Inflammatory macrophage (primary cell): ENCODE measurements at regions not wholly inside any gene's neighbourhood (a gene's known extent, or its start where the extent isn't known, plus 50 kb on each side); places are given as distances from the start of the nearest gene placed in this dataset.

ENCODE experiments used
- DNase-seq, 2 donors: peaks; one replicate each; pipeline ENCODE4 v3.0.0-alpha.2; 2020 to 2022

GRCh38 chr12:98224584-98225221 is 290.7 kb upstream of the TMPO start:
- DNase-seq = no peak

GRCh38 chr12:98227162-98227561 is 288.2 kb upstream of the TMPO start:
- peak; percentile 7 to 26 for DNase-seq

GRCh38 chr12:98228683-98229539 is 286.5 kb upstream of the TMPO start:
- DNase-seq = no peak

GRCh38 chr12:98229540-98229924 is 285.9 kb upstream of the TMPO start:
- no peak for DNase-seq

- DNase-seq = no peak
Measured at GRCh38 chr12:98232753-98233390, 282.5 kb upstream of the TMPO start.

GRCh38 chr12:98235301-98235700 is 280.1 kb upstream of the TMPO start:
- DNase-seq = no peak

GRCh38 chr12:98238515-98239130 is 276.8 kb upstream of the TMPO start:
- DNase-seq = no peak

GRCh38 chr12:98243190-98243589 is 272.2 kb upstream of the TMPO start:
- DNase-seq = no peak

GRCh38 chr12:98244136-98244535 is 271.3 kb upstream of the TMPO start:
- no peak for DNase-seq

GRCh38 chr12:98253207-98254037 is 262.0 kb upstream of the TMPO start:
- no peak for DNase-seq

GRCh38 chr12:98256830-98257229 is 258.6 kb upstream of the TMPO start:
- no peak for DNase-seq

GRCh38 chr12:98259693-98260092 is 255.7 kb upstream of the TMPO start:
- no peak for DNase-seq

GRCh38 chr12:98260276-98260675 is 255.1 kb upstream of the TMPO start:
- no peak for DNase-seq

GRCh38 chr12:98262902-98263301 is 252.5 kb upstream of the TMPO start:
- DNase-seq = no peak

GRCh38 chr12:98274430-98275130 is 240.8 kb upstream of the TMPO start:
- DNase-seq = no peak

GRCh38 chr12:98275131-98275475 is 240.3 kb upstream of the TMPO start:
- DNase-seq = no peak

GRCh38 chr12:98280152-98280551 is 235.2 kb upstream of the TMPO start:
- no peak for DNase-seq

GRCh38 chr12:98280621-98281020 is 234.8 kb upstream of the TMPO start:
- DNase-seq = no peak

- no peak for DNase-seq
Measured at GRCh38 chr12:98291828-98292227, 223.6 kb upstream of the TMPO start.

- DNase-seq = no peak
Measured at GRCh38 chr12:98294051-98294805, 221.2 kb upstream of the TMPO start.

- no peak for DNase-seq
Measured at GRCh38 chr12:98295681-98296080, 219.7 kb upstream of the TMPO start.
